GM19193 (cell line): ENCODE measurements at regions not wholly inside any gene's neighbourhood (a gene's known extent, or its start where the extent isn't known, plus 50 kb on each side); places are given as distances from the start of the nearest gene placed in this dataset.

Experiments
- POLR2A ChIP-seq: IDR thresholded peaks from 4 replicates; pipeline ENCODE4 v1.6.1; 2011; ENCODE audit not compliant: insufficient read depth, insufficient read length; ENCODE audit errors: extremely low read depth

GRCh38 chr4:38324861-38325628 lies 339.0 kb upstream of the KLF3 start:
- TF ChIP-seq POLR2A, result no peak

- TF ChIP-seq POLR2A, result no peak
These were observed 338.4 kb upstream of the KLF3 start for GRCh38 chr4:38325629-38325913.

- TF ChIP-seq POLR2A, result no peak
These were observed 337.5 kb upstream of the KLF3 start for GRCh38 chr4:38326499-38326898.

GRCh38 chr4:38327174-38327573 lies 336.8 kb upstream of the KLF3 start:
- TF ChIP-seq POLR2A, result no peak

- no peak for TF ChIP-seq POLR2A
These were observed 334.8 kb upstream of the KLF3 start for GRCh38 chr4:38328989-38329729.

- no peak for TF ChIP-seq POLR2A
These were observed 333.7 kb upstream of the KLF3 start for GRCh38 chr4:38330321-38330720.

- no peak for TF ChIP-seq POLR2A
These were observed 333.1 kb upstream of the KLF3 start for GRCh38 chr4:38330936-38331335.

- TF ChIP-seq POLR2A, result no peak
These were observed 331.3 kb upstream of the KLF3 start for GRCh38 chr4:38332699-38333098.

- TF ChIP-seq POLR2A, result no peak
These were observed 330.8 kb upstream of the KLF3 start for GRCh38 chr4:38333219-38333618.

- TF ChIP-seq POLR2A, result no peak
These were observed 329.2 kb upstream of the KLF3 start for GRCh38 chr4:38334791-38335190.

- no peak for TF ChIP-seq POLR2A
These were observed 320.4 kb upstream of the KLF3 start for GRCh38 chr4:38343608-38344007.

- TF ChIP-seq POLR2A, result no peak
These were observed 319.1 kb upstream of the KLF3 start for GRCh38 chr4:38344929-38345328.

- no peak for TF ChIP-seq POLR2A
These were observed 316.7 kb upstream of the KLF3 start for GRCh38 chr4:38347251-38347650.

GRCh38 chr4:38354421-38354820 lies 309.6 kb upstream of the KLF3 start:
- TF ChIP-seq POLR2A, result no peak

- TF ChIP-seq POLR2A, result no peak
These were observed 309.1 kb upstream of the KLF3 start for GRCh38 chr4:38354872-38355271.

- no peak for TF ChIP-seq POLR2A
These were observed 307.3 kb upstream of the KLF3 start for GRCh38 chr4:38356686-38357085.
